ENCODE measurements at regions not wholly inside any gene's neighbourhood (a gene's known extent, or its start where the extent isn't known, plus 50 kb on each side); places are given as distances from the start of the nearest gene placed in this dataset.

DNA sequence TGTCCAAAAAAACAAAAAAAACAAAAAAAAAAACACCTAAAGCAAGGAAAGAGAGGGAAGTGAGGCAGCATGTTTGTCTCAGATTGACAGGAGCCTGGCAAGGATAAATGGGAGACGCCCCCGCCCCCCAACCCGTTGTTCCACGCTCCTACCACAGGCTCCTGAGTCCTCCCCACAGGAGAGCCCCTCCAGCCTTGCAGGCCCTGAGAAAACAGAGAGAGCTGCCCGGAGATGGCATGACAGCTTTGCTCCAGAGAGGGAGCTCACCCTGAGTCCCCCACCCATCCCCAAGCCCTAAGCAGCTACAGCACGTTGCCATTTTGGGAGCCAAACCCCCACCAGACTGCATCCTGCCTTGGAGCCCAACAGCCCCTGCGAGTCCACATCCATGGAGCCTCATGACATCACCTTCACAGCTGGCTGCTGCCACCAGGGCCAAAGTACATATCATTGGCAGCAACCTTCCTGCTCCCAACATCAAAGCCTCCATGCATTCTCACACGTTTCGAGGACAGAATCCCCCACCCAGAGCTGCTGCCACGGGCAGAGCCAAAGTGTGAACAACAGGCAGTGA is 1283.3 kb downstream of the TYW1 start:
- TF ChIP-seq, protein P1, sequence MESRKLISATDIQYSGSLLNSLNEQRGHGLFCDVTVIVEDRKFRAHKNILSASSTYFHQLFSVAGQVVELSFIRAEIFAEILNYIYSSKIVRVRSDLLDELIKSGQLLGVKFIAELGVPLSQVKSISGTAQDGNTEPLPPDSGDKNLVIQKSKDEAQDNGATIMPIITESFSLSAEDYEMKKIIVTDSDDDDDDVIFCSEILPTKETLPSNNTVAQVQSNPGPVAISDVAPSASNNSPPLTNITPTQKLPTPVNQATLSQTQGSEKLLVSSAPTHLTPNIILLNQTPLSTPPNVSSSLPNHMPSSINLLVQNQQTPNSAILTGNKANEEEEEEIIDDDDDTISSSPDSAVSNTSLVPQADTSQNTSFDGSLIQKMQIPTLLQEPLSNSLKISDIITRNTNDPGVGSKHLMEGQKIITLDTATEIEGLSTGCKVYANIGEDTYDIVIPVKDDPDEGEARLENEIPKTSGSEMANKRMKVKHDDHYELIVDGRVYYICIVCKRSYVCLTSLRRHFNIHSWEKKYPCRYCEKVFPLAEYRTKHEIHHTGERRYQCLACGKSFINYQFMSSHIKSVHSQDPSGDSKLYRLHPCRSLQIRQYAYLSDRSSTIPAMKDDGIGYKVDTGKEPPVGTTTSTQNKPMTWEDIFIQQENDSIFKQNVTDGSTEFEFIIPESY (IDR thresholded peaks at IDR 0.05) = no peak
- TF ChIP-seq SP1 (IDR thresholded peaks at IDR 0.05) (no peak), FOXA1 (IDR thresholded peaks at IDR 0.05) (no peak), EGR1 (IDR thresholded peaks at IDR 0.05; ENCODE audit: low read depth in 2 of 2) (no peak), NR2F2 (IDR thresholded peaks at IDR 0.05) (no peak), RXRA (IDR thresholded peaks at IDR 0.05) (no peak), JUND (IDR thresholded peaks at IDR 0.05) (no peak), FOXA2 (IDR thresholded peaks at IDR 0.05) (no peak)
- TF ChIP-seq, protein P2, sequence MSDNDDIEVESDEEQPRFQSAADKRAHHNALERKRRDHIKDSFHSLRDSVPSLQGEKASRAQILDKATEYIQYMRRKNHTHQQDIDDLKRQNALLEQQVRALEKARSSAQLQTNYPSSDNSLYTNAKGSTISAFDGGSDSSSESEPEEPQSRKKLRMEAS (IDR thresholded peaks at IDR 0.05) = no peak
- peaks cover 0 to 4% (median 0%) of the 10 kb centered on the region in 4 donors for H3K9me3 ChIP-seq (ENCODE audit: control insufficient read depth in 4 of 4, low read length in 3 of 4)
- WGBS = 54% methylated on average over 10 of the region's 10 CpGs
- no peak for DNase-seq (ENCODE audit: low spot score)
- no peak overlapping the region for H3K4me3 ChIP-seq (ENCODE audit: low read depth in 1 of 3, low read length in 3 of 3)
- no peaks in the 10 kb centered on the region for H3K4me1 ChIP-seq (ENCODE audit: control insufficient read depth in 4 of 4, insufficient read depth in 4 of 4, low read length in 3 of 4)
- no peak overlapping the region for H3K9ac ChIP-seq (ENCODE audit: low read depth in 1 of 2, low read length in 2 of 2)
- no peaks in the 10 kb centered on the region for H3K36me3 ChIP-seq (ENCODE audit: control insufficient read depth in 4 of 4, insufficient read depth in 3 of 4, low read depth in 1 of 4, low read length in 3 of 4)
- H3K27me3 ChIP-seq (ENCODE audit: control insufficient read depth in 4 of 4, insufficient read depth in 4 of 4, low read length in 3 of 4) = no peaks in the 10 kb centered on the region
- no peak overlapping the region for H3K27ac ChIP-seq (ENCODE audit: low read depth in 1 of 2, low read length in 2 of 2)

DNA sequence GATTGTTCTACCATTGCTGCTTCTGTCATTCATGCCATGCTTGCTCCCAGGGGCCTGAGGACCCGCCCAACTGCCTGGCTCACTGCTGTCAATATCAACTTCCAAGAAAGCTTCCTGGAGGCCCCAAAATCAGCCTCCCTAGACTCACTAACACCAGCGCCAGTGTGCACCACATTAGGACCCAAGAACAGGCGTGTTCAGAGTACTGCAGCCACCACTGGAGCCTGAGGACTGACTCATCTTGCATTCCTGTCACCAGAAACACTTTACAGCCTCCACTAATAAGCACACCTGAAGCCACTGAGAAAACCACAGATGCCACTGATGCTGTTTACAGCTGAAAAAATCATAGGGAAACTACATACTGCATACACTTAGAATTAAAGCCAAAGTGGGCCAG is 1284.3 kb downstream of the TYW1 start:
- Histone ChIP-seq H3K27ac (ENCODE audit: low read depth in 1 of 2, low read length in 2 of 2) (no peak overlapping the region), H3K4me1 (ENCODE audit: control insufficient read depth in 4 of 4, insufficient read depth in 4 of 4, low read length in 3 of 4) (no peaks in the 10 kb centered on the region), H3K36me3 (ENCODE audit: control insufficient read depth in 4 of 4, insufficient read depth in 3 of 4, low read depth in 1 of 4, low read length in 3 of 4) (no peaks in the 10 kb centered on the region), H3K4me3 (ENCODE audit: low read depth in 1 of 3, low read length in 3 of 3) (no peak overlapping the region), H3K9ac (ENCODE audit: low read depth in 1 of 2, low read length in 2 of 2) (no peak overlapping the region), H3K9me3 (ENCODE audit: control insufficient read depth in 4 of 4, low read length in 3 of 4) (peaks cover 0 to 4% (median under 1%) of the 10 kb centered on the region in 4 donors), H3K27me3 (ENCODE audit: control insufficient read depth in 4 of 4, insufficient read depth in 4 of 4, low read length in 3 of 4) (no peaks in the 10 kb centered on the region)
- TF ChIP-seq TAF1 (conservative IDR thresholded peaks at IDR 0.05) (no peak), EGR1 (IDR thresholded peaks at IDR 0.05; ENCODE audit: low read depth in 2 of 2) (no peak), FOXA1 (IDR thresholded peaks at IDR 0.05) (no peak), SP1 (IDR thresholded peaks at IDR 0.05) (no peak), HNF4G (IDR thresholded peaks at IDR 0.05) (no peak), GABPA (IDR thresholded peaks at IDR 0.05 in 1 of 2, conservative IDR thresholded peaks at IDR 0.05 in 1 of 2) (no peak), NR2F2 (IDR thresholded peaks at IDR 0.05) (no peak), JUND (IDR thresholded peaks at IDR 0.05) (no peak), RAD21 (IDR thresholded peaks at IDR 0.05) (no peak), RXRA (IDR thresholded peaks at IDR 0.05) (no peak), HNF4A (conservative IDR thresholded peaks at IDR 0.05) (no peak), YY1 (IDR thresholded peaks at IDR 0.05) (no peak)
- TF ChIP-seq, protein P3, sequence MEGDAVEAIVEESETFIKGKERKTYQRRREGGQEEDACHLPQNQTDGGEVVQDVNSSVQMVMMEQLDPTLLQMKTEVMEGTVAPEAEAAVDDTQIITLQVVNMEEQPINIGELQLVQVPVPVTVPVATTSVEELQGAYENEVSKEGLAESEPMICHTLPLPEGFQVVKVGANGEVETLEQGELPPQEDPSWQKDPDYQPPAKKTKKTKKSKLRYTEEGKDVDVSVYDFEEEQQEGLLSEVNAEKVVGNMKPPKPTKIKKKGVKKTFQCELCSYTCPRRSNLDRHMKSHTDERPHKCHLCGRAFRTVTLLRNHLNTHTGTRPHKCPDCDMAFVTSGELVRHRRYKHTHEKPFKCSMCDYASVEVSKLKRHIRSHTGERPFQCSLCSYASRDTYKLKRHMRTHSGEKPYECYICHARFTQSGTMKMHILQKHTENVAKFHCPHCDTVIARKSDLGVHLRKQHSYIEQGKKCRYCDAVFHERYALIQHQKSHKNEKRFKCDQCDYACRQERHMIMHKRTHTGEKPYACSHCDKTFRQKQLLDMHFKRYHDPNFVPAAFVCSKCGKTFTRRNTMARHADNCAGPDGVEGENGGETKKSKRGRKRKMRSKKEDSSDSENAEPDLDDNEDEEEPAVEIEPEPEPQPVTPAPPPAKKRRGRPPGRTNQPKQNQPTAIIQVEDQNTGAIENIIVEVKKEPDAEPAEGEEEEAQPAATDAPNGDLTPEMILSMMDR (IDR thresholded peaks at IDR 0.05; ENCODE audit: low read depth, low read length, missing input control) = no peak
- TF ChIP-seq, protein P4, sequence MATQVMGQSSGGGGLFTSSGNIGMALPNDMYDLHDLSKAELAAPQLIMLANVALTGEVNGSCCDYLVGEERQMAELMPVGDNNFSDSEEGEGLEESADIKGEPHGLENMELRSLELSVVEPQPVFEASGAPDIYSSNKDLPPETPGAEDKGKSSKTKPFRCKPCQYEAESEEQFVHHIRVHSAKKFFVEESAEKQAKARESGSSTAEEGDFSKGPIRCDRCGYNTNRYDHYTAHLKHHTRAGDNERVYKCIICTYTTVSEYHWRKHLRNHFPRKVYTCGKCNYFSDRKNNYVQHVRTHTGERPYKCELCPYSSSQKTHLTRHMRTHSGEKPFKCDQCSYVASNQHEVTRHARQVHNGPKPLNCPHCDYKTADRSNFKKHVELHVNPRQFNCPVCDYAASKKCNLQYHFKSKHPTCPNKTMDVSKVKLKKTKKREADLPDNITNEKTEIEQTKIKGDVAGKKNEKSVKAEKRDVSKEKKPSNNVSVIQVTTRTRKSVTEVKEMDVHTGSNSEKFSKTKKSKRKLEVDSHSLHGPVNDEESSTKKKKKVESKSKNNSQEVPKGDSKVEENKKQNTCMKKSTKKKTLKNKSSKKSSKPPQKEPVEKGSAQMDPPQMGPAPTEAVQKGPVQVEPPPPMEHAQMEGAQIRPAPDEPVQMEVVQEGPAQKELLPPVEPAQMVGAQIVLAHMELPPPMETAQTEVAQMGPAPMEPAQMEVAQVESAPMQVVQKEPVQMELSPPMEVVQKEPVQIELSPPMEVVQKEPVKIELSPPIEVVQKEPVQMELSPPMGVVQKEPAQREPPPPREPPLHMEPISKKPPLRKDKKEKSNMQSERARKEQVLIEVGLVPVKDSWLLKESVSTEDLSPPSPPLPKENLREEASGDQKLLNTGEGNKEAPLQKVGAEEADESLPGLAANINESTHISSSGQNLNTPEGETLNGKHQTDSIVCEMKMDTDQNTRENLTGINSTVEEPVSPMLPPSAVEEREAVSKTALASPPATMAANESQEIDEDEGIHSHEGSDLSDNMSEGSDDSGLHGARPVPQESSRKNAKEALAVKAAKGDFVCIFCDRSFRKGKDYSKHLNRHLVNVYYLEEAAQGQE (IDR thresholded peaks at IDR 0.05) = no peak
- TF ChIP-seq, protein P1 (IDR thresholded peaks at IDR 0.05) = no peak
- TF ChIP-seq, protein P5, sequence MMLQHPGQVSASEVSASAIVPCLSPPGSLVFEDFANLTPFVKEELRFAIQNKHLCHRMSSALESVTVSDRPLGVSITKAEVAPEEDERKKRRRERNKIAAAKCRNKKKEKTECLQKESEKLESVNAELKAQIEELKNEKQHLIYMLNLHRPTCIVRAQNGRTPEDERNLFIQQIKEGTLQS (IDR thresholded peaks at IDR 0.05) = no peak
- TF ChIP-seq, protein P2 (IDR thresholded peaks at IDR 0.05) = no peak
- no peak for DNase-seq (ENCODE audit: low spot score)
- WGBS = 78% methylated on average over 3 of the region's 3 CpGs
